ENCODE measurements at regions not wholly inside any gene's neighbourhood (a gene's known extent, or its start where the extent isn't known, plus 50 kb on each side); places are given as distances from the start of the nearest gene placed in this dataset.
"Not testable (repeated sequence)": the region's sequence is repeated elsewhere in the genome, so short reads cannot be mapped to it uniquely, and the experiment has no call there.

DNA sequence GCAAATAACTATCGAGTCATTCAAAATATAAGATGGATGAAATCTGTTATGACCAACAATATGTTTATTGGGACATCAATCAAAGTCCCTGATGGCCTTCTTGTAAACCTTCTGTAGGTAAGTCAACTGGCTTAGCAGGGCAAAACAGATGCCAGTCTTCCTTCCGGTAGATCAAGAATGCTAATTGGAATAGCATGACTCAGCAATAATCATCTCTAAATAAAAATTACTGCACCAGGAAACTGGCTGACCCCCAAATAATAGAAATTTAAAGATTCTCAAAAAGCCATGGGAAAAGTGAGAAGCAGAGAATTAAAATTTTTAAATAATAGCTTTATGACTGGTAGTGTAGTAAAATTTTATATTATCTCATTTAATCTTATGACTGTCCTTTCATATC is 1005.4 kb downstream of the OLFM4 start:
- H3K4me3 ChIP-seq (ENCODE audit: control insufficient read depth, low read depth, low read length): no peak overlapping the region
- DNase-seq (ENCODE audit: low read depth): no peak
- TF ChIP-seq, protein P1, sequence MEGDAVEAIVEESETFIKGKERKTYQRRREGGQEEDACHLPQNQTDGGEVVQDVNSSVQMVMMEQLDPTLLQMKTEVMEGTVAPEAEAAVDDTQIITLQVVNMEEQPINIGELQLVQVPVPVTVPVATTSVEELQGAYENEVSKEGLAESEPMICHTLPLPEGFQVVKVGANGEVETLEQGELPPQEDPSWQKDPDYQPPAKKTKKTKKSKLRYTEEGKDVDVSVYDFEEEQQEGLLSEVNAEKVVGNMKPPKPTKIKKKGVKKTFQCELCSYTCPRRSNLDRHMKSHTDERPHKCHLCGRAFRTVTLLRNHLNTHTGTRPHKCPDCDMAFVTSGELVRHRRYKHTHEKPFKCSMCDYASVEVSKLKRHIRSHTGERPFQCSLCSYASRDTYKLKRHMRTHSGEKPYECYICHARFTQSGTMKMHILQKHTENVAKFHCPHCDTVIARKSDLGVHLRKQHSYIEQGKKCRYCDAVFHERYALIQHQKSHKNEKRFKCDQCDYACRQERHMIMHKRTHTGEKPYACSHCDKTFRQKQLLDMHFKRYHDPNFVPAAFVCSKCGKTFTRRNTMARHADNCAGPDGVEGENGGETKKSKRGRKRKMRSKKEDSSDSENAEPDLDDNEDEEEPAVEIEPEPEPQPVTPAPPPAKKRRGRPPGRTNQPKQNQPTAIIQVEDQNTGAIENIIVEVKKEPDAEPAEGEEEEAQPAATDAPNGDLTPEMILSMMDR (conservative IDR thresholded peaks at IDR 0.05; ENCODE audit: control insufficient read depth, insufficient read depth, low read depth, low read length): no peak

DNA sequence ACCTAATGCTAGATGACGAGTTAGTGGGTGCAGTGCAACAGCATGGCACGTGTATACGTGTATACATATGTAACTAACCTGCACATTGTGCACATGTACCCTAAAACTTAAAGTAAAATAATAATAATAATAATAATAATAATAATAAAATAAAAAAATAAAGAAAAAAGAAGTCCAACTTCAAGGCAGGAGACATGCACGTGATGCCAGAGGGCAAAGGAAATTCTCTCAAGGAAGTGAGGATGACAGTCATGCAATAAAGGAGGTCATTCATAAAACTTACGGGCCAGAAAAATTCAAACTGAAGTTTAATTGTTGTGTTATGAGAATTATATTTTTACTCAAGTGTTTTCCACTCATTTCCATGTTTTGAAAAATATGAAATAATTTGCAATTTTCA is 1028.8 kb downstream of the OLFM4 start:
- not testable (repeated sequence) for H3K4me3 ChIP-seq (ENCODE audit: control insufficient read depth, low read depth, low read length); DNase-seq (ENCODE audit: low read depth)

DNA sequence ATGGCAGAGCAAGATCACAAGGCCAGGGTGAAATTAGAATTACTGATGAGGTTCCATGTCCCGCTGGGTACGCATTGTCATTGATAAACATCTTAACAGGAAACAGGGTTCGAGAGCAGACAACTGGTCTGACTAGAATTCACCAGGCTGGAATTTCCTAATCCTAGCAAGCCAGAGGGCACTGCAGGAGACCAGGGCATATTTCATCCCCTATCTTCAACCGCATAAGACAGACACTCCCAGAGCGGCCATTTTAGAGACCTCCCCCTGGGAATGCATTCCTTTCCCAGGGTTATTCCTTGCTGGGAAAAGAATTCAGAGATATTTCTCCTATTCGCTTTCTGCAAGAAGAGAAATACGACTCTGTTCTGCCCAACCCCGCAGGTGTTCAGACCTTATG is 1041.3 kb downstream of the OLFM4 start:
- DNase-seq (ENCODE audit: low read depth); H3K4me3 ChIP-seq (ENCODE audit: control insufficient read depth, low read depth, low read length): not testable (repeated sequence)

DNA sequence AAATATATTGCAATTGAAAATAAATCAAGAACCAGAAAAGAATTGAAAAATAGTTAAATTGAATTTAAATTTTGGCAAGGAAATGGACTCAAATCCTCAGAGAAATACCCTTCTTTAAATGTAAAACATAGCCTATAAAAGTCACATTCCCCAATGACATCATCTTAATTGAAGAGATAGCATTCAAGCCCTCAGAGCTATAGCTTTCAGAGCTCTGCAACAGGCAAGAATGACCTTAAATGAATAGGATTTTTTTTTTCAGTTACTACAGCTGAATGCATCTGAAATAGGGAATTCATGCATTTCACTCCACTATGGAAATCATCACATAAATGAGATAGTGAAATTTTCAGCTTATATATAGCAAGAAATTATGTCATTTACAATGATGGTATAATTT is 1049.0 kb downstream of the OLFM4 start:
- DNase-seq (ENCODE audit: low read depth): no peak
- TF ChIP-seq, protein P1 (conservative IDR thresholded peaks at IDR 0.05; ENCODE audit: control insufficient read depth, insufficient read depth, low read depth, low read length): no peak
- no peak overlapping the region for H3K4me3 ChIP-seq (ENCODE audit: control insufficient read depth, low read depth, low read length)

DNA sequence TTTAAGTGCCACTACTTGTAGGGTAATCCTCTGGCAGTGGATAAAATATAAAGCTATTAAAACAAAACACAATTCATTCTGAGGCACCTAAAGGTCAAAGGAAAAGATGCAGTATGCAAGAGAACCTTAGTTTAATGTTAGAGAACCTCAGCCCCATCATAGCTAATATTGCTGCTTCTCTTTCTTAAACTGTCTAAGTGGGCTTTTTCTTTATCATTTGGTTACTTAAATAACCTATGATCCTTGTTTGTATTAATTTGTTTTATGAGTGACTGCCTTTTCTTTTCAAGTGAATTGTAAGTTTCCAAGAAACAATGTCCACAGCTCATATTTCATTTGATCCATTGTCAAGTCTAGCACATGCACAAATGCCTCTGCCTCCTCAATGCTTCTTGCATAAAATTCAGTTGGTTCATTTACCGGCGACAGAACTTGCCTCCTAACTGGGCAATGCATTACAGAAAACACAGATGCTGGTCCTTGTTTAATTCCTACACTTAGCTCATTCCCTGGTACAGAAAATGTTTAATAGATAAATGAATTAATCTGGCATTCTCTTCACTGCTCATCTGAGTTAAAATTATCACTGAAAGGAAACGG is 1049.8 kb downstream of the OLFM4 start:
- TF ChIP-seq, protein P1 (conservative IDR thresholded peaks at IDR 0.05; ENCODE audit: control insufficient read depth, insufficient read depth, low read depth, low read length): no peak

DNA sequence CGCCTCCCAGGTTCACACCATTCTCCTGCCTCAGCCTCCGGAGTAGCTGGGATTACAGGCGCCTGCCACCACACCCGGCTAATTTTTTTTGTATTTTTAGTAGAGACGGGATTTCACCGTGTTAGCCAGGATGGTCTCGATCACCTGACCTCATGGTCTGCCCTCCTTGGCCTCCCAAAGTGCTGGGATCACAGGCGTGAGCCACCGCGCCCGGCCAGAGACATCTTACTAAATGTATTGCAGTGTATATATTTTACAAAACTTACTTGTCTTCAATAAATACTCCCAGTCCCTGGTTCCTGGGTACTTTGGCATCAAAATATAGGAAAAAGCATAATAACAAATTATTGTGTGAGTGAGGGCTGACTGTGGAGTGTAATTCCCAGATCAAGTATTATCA is 1053.7 kb downstream of the OLFM4 start:
- not testable (repeated sequence) for H3K4me3 ChIP-seq (ENCODE audit: control insufficient read depth, low read depth, low read length); DNase-seq (ENCODE audit: low read depth)

More for the DNA sequence above, 1049.8 kb downstream of the OLFM4 start:
- DNase-seq (ENCODE audit: low read depth): no peak
- H3K4me3 ChIP-seq (ENCODE audit: control insufficient read depth, low read depth, low read length): no peak overlapping the region

DNA sequence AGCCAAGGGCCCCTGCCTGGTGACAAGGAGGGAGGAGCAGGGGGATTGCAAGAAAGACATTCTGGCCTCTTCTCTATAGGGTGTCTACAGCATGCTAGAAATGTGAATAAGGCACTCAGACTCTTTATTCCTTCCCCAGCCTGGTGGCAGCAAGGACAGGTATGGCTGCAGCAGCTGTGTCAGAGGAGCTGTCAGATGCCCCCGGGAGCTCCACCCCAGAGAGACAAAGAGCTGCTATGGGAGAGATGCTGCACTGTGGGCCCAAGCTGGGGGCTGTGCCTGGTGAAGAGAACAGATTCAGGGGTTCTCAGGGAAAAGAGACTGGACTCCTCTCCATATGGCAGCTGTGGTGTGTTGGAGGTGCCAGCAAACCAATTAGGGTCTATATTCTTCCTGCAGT is 1063.3 kb downstream of the OLFM4 start:
- H3K4me3 ChIP-seq (ENCODE audit: control insufficient read depth, low read depth, low read length): no peak overlapping the region
- no peak for DNase-seq (ENCODE audit: low read depth)
- TF ChIP-seq, protein P1 (conservative IDR thresholded peaks at IDR 0.05; ENCODE audit: control insufficient read depth, insufficient read depth, low read depth, low read length): no peak

DNA sequence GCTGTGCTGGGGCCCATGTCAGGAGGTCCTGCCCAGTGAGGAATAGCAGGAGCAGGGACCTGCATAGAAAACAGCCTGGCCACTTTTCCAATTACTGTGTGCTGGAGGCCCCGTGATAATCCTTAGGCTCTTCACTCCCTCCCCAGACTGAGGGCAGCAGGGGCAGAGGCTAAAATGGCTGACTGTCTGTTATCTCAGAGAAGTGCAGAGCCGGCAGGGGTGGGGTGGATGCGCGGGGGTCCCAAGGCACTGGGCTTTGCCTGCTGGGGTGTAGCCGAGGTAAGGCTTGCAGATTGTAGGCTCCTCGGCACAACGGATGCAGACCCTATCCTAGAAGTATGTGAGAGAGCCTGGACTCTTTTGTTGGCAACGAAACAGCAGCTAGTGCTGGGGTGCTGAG is 1064.1 kb downstream of the OLFM4 start:
- TF ChIP-seq, protein P1 (conservative IDR thresholded peaks at IDR 0.05; ENCODE audit: control insufficient read depth, insufficient read depth, low read depth, low read length): no peak
- H3K4me3 ChIP-seq (ENCODE audit: control insufficient read depth, low read depth, low read length): no peak overlapping the region
- DNase-seq (ENCODE audit: low read depth): no peak

Measured in fibroblast of mammary gland (primary cell).